ENCODE measurements at regions not wholly inside any gene's neighbourhood (a gene's known extent, or its start where the extent isn't known, plus 50 kb on each side); places are given as distances from the start of the nearest gene placed in this dataset.

DNA sequence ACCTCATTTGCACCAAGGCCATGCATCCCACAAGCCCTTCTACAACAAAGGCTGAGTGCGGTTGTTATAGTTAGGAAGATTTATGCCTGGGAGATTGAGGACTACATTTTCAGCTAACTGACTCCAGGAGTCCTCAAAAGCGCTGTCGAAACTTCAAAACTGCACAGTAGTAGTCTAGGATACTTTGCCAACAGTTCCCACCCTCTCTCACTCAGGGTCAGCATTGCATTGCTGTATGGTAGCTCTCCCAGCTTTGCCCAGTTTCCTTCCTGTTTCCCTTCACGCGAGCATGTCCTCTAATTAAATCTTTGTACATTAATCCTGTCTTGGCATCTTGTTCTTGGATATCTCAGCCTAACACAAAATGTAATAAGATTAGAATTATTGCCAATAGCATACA lies 420.6 kb upstream of the UBE2E3 start:
- TF ChIP-seq, protein P1, sequence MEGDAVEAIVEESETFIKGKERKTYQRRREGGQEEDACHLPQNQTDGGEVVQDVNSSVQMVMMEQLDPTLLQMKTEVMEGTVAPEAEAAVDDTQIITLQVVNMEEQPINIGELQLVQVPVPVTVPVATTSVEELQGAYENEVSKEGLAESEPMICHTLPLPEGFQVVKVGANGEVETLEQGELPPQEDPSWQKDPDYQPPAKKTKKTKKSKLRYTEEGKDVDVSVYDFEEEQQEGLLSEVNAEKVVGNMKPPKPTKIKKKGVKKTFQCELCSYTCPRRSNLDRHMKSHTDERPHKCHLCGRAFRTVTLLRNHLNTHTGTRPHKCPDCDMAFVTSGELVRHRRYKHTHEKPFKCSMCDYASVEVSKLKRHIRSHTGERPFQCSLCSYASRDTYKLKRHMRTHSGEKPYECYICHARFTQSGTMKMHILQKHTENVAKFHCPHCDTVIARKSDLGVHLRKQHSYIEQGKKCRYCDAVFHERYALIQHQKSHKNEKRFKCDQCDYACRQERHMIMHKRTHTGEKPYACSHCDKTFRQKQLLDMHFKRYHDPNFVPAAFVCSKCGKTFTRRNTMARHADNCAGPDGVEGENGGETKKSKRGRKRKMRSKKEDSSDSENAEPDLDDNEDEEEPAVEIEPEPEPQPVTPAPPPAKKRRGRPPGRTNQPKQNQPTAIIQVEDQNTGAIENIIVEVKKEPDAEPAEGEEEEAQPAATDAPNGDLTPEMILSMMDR (conservative IDR thresholded peaks at IDR 0.05; ENCODE audit: control insufficient read depth, insufficient read depth, low read depth, low read length) = no peak
- H3K4me3 ChIP-seq (ENCODE audit: control insufficient read depth, low read depth, low read length) = no peak overlapping the region
- DNase-seq (ENCODE audit: low read depth) = no peak

DNA sequence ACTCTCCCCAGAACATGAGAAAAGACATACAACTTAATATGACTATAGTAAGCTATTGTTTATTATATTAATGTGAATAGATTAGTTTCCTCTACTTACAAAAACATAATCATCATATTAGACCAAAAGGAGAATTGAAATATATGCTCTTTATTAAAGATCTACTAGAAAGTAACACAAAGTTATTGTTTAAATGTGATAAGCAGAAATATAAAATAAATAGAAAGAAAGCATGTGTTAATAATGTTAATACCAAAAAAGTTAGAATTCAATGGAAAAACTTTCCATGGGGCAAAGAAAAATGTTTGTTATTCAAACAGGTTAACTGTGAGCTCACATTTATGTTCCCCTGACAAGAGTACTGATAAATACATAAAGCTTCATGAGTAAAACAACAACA lies 421.4 kb upstream of the UBE2E3 start:
- TF ChIP-seq, protein P1 (conservative IDR thresholded peaks at IDR 0.05; ENCODE audit: control insufficient read depth, insufficient read depth, low read depth, low read length) = no peak
- DNase-seq (ENCODE audit: low read depth) = no peak
- H3K4me3 ChIP-seq (ENCODE audit: control insufficient read depth, low read depth, low read length) = no peak overlapping the region

DNA sequence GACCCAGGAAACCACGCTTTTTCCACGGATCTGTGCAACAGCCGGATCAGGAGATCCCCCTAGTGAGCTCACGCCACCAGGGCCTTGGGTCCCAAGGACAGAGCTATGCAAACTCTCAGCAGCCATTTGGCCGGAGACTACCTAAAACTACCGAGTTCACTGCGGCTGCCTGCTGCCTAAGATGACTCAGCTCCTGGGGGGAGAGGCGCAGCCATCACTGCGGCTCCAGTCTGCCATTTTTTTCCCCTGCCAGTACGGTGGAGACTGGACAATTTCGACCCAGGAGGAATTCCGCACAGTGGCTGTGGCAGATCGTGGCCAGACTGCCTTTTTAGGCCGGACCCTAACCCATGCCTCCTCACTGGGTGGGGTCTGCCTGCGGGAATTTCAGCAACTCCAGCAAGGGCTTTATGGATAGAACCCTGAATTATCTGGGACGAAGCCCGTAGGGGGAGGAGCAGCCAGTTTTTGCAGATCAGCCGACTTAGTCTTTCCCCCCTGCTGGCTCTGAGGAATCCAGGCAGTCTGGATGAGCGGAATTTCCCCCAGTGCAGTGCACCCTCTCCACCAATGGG lies 424.9 kb upstream of the UBE2E3 start:
- TF ChIP-seq, protein P1 (conservative IDR thresholded peaks at IDR 0.05; ENCODE audit: control insufficient read depth, insufficient read depth, low read depth, low read length) = no peak
- H3K4me3 ChIP-seq (ENCODE audit: control insufficient read depth, low read depth, low read length) = no peak overlapping the region

DNA sequence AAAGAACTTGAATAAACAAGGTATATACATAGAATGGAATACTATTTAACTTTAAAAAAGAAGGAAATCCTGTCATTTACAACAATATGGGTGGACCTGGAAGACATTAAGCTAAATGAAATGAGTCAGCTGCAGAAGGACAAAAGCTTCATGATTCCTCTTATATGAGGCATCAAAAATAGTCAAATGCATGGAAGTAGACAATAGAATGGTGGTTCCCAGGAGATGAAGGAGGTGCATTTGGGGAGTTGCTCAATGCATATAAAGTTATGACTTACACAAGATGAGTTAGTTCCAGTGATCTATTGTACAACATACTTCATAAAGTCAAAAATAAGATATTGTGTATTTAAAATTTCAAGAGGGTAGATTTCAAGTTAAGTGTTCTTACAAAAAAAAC lies 426.1 kb upstream of the UBE2E3 start:
- H3K4me3 ChIP-seq (ENCODE audit: control insufficient read depth, low read depth, low read length) = no peak overlapping the region
- no peak for DNase-seq (ENCODE audit: low read depth)
- TF ChIP-seq, protein P1 (conservative IDR thresholded peaks at IDR 0.05; ENCODE audit: control insufficient read depth, insufficient read depth, low read depth, low read length) = no peak

More for the DNA sequence above, 424.9 kb upstream of the UBE2E3 start:
- no peak for DNase-seq (ENCODE audit: low read depth)

DNA sequence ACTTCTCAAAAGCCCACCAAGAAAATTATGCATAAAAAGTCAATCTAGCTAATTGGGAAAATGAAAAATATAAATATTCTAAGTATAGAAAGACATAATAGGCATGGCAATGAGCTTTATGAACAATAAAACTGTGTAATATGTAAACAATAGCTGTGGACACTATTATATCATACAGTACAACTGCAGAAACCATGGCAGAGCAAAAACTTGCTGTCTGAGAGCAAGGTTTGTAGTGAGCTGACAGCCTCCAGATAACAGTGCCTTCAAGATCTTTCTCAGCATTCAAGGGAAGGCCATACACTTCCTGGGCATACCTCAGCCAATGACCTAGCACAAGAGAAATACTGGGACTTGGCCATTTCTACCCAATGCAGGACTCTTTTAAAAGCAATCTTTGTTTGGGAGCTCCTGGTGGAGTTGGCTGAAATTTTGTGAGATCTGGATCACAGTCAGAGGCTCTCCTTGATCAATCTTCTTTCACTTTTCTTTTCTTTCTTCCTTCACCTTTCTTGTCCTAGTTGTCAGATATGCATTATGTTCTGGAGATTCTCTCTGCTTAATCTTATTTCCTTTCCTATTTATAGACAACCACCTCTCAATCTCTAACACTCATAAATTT lies 427.2 kb upstream of the UBE2E3 start:
- H3K4me3 ChIP-seq (ENCODE audit: control insufficient read depth, low read depth, low read length) = no peak overlapping the region
- DNase-seq (ENCODE audit: low read depth) = no peak
- TF ChIP-seq, protein P1 (conservative IDR thresholded peaks at IDR 0.05; ENCODE audit: control insufficient read depth, insufficient read depth, low read depth, low read length) = no peak

DNA sequence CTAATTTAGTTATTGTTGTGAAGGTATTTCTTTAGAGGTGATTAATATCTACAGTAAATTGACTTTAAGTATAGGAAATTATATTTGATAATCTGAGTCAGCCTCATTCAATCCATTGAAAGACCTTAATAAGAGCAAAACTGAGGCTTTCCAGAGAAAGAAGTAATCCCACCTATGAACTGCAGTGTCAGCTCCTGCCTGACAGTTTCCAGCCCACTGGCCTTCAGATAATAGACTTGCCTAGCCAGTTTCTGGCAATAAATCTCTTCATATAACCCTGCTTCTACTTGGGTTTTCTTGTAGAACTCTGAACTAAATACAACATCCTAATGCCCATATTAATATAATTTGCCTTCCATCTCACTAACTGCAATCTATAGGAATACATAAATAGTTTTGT lies 437.9 kb upstream of the UBE2E3 start:
- H3K4me3 ChIP-seq (ENCODE audit: control insufficient read depth, low read depth, low read length) = no peak overlapping the region
- DNase-seq (ENCODE audit: low read depth) = no peak
- TF ChIP-seq, protein P1 (conservative IDR thresholded peaks at IDR 0.05; ENCODE audit: control insufficient read depth, insufficient read depth, low read depth, low read length) = no peak
